ELR (cell line): ENCODE measurements at regions not wholly inside any gene's neighbourhood (a gene's known extent, or its start where the extent isn't known, plus 50 kb on each side); places are given as distances from the start of the nearest gene placed in this dataset.
A peak's percentile ranks its signal among the peaks of the same experiment; 100 is the strongest.

Experiments
- DNase-seq: peaks from one replicate; pipeline ENCODE4 v3.0.0-alpha.2; 2015; ENCODE audit warnings: low read depth

DNA sequence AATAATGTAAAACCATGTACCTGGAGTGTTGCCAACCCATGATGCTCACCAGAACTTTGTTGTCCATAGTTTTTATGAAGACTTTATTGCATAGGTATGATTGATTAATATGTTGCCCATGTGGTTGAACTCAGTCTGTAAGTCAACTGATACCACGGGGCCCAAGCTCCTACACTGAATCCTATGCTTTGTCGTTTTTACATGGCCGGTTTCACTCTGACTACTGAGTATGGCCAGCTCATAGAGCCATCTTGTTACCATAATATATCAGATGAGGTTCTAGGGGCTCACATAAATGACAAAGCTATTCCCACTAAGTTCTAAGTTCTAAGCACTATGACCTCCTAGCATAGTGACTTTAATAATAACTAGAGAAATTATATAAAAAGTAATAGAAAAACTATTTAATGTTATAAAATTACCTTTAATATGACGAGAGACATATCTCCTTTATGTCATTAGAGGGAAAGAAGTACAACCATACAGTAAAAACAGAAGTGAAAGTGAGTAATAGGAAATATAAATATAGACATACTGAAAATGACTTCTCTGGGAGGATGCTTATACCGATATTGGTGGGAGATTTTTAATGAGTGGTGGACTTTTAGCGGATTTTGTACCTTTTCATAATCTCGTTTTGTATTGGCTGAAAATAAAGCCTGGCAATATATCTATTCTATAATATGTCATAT is 983.4 kb upstream of the PRMT6 start:
- no peak for DNase-seq

DNA sequence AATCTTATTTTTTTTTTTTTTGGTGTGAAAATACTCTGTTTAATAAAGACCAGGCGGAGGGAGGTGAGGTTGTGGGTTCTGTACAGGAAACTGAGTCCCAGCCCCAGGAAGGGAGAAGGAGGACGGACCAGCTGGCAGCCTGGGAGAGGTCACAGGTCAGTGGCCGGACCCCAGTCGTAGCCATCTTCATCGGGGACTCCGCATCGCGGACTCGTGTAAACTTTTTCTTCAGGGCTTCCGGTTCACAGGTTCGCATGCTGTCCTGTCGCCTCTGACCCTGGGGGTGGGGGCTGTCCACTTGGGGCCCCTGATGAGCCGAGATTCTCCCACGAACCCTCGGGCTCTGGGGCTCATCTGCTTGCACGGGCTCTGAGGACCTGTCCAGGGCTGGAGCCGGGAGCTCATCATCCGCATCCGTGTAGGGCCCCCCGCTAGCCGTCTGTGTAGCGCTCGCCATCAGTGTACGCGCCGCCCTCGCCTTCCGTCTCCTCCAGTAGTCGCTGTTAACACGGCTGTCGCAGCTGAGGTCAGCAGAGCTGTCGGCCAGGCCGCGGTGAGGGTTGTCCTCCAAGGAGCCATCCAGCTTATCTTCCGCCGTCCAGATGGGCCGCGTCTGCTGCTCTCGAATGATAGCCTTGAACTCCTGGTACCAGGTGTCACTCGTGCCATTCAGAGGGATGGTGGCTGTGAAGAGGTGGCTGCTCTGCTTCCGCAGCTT is 975.7 kb upstream of the PRMT6 start:
- no peak for DNase-seq

DNA sequence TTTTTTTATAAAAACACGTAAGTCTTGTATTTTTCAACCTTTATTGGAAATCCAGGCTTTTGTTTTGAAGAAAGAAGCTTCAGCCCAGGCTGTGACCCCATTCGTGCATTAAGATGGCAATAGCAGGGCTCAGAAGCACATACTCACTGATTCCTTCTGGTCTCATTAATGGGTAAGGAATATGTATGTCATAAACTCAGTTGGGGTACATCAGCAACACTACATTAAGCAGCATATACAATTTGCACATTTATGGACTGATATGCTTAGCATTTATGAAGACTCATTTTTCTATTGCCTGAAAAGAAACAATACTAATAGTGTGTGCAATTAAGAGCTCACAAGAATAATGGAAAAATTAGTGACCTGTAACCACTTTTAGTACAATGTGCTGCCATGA is 945.4 kb upstream of the PRMT6 start:
- no peak for DNase-seq

DNA sequence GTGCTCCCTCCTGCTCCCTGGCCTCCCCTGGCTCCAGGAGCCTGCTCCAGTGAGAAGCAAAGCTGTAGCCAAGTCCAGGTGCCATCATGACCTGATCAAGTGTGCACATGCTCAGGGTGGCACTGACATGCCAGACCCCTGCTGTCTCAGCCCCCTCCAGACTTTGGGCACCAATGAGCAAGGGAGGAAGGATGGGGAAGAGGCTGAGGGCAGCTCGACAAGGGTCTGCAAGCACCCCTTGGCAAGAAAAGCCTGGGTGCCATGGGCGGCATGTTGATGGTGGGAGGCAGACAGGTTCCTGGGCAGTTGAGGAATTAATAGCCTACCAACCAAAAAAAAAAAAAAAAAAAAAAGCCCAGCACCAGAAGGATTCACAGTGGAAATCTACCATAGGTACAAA is 942.6 kb upstream of the PRMT6 start:
- no peak for DNase-seq

DNA sequence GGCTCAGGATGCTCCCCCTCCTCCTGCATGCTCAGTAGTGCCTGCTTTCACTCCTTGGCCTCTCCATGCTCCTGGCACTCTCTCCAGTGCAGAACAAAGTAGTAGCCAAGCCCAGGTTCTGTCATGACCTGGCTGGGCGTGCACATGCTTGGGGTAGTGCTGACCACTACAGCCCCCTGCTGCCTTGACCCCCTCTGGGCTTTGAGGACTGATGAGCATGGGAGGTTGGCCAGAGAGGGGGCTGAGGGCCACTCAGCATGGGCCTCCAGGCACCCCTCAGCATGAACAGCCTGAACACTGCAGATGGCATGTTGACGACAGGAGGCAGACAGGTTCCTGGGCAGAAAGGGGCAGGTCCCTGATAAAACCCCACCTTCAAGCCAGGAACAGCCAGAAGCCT is 935.7 kb upstream of the PRMT6 start:
- DNase-seq = no peak

DNA sequence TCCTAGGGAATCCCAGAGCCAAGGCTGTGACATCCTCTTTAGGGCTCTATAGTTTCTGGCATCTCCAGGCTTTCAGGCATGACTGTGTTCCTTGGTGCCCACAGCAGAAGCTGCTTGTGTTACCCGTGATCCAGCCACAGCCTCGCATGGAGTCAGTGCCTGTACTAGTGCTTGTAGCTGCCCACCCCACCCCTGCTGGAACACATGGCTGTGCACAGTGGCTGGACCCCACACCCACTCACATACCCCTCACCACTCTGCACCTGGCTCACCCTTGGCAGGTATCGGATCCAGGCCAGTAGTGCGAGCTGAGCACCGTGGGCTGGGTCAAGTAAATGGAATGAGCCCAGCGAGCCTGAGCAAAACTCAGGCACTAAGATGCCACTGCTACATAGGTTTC is 934.7 kb upstream of the PRMT6 start:
- DNase-seq = no peak

DNA sequence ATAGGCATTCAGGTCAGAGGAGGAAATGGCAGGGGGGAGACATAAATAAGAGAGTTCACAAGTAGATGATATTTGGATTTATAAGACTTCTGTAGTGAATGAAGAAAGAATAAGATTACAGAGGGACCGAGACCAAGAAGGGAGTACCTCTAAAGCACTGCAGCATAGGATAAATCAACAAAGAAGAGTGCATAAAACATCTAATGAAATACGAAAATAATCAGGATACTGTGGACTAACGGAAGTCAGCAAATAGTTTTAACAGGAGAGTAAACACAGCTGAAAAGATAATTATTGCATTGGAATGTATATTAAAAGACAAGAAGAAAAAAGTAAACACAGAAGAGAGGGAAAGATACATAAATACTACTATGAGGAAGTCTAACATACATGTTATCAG is 921.9 kb upstream of the PRMT6 start:
- DNase-seq = no peak

DNA sequence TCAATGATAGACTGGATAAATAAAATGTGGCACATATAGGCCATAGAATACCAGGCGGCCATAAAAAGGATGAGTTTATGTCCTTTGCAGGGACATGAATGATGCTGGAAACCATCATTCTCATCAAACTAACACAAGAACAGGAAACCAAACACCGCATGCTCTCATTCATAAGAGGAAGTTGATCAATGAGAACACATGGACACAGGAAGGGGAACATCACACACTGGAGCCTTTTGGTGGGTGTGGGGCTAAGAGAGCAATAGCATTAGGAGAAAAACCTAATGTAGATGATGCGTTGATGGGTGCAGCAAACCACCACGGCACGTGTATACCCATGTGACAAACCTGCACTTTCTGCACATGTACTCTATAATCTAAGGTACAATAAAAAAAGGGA is 883.4 kb upstream of the PRMT6 start:
- DNase-seq = no peak

DNA sequence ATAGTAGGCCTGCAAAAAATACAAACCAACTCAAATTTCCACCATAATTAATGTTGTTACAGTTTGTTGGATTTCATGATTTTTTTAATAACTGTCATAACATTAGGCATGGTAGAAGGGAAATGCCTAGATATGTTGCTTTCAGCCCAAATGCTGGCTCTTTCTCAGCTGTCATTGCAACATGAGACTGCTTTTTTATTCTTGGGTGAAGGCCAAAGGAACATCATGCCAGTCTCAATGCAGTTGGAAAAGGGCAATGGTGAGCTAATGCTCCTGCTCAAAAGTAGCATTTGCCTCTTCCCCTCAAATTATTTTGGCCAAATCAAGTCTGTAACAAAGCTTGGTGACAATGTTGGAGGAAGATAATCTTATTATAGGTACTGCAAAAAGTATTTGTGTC is 877.7 kb upstream of the PRMT6 start:
- no peak for DNase-seq

DNA sequence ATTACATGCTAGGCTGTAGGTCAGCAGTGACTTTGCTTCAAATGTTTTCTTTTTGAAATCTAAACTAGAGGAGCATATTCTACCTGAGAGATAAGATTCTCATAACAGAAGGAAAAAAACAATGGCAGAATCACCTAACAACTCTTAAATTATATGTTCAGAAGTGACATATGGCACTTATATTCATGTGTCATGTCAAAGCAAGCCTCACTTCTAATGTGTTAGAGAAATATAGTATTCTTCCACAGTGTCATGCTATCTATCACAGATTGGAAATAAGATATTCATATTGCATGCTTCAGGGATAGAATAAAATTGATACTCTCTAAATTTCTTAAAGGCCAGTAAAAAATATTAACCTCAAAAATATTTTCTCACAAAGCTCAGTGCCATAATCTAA is 874.6 kb upstream of the PRMT6 start:
- no peak for DNase-seq

DNA sequence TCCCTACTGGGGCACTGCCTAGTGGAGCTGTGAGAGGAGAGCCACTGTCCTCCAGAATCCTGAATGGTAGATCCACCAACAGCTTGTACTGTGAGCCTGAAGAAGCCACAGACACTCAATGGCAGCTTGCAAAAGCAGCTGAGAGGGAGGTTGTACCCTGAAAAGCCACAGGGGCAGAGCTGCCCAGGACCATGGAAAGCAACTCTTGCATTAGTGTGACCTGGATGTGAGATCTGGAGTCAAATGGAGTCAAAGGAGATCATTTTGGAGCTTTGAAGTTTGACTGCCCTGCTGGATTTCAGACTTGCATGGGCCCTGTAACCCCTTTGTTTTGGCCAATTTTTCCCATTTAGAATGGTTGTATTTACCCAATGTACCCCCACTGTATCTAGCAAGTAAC is 871.4 kb upstream of the PRMT6 start:
- no peak for DNase-seq

DNA sequence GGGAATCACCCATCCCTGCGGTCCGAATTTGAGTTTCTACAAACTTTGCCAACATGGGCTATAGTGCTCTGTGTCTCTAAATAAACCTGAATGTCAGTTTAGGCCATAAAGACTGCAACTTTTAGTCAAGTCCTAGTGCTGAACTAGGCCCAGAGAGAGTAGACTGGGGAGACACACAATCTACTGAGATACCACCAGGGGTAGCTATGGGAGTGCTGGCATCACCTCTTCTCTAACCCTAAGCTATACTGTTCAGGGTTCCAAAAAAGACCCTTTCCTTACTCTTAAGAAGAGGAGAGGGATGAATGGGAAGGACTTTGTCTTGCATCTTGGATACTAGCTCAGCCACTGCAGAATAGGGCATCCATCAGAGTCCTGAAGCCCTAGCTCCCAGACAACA is 866.7 kb upstream of the PRMT6 start:
- no peak for DNase-seq

DNA sequence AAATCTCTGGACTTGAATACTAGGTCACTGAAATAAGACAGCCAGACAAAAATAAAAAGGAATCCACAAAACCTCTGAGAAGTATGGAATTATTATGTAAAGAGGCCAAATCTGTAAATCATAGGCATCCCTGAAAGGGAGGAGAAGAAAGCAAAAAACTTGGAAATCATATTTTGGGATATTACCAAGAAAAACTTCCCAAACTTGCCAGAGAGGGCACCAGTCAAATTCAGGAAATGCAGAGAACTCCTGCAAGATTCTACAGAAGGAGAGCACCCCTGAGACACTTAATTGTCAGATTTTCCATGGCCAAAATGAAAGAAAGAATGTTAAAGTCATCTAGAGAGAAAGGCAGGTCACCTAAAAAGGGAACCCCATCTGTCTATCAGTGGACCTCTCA is 862.3 kb upstream of the PRMT6 start:
- DNase-seq = no peak

DNA sequence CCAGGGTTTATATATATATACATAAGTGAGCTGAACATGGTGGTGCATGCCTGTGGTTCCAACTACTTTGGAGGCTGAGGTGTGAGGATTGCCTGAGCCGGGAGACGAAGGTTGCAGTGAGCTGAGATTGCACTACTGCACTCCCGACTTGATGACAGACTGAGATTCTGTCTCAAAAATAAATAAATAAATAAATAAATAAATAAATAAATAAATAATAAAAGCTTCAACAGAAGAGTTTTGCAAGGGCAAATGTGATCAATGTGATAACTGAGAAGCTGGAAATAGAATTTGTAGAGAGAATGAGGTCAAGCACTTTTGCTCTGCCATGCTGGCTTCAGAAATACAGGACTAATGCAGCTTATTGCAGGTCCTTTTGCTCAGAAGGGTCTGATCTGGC is 855.8 kb upstream of the PRMT6 start:
- DNase-seq = no peak

DNA sequence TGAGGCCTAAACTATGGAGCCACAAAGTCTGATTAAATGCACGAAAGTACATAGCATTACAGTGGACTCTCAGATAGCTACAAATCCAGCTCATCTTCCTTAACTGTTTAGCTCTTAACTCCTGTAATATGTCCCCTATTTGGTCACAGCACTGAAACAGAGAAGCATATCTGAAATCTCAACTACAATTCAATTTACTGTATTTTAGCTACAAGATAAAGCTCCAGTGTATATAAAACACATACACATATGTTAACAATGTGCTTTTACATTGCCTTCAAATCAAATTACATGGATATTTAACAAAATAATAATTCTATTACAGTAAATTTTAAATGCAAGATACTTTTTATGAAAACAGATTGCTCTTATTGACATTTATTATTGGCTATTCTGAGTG is 849.3 kb upstream of the PRMT6 start:
- no peak for DNase-seq

DNA sequence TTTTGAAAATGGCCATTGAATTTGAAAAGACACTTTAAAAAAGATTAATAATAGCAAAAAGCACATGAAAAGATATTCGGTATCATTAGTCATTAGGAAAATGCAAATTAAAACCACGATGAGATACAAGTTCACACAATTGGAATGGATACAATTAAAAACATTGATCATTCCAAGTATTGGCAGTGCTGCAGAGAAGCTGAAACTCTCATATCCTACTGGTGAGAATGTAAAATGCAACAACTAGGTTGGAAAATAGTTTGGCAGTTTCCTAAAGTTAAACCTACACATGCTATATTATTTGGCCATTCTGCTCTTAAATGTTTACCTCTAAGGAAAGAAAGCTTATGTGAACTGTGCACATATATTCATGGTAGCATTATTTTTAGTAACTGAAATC is 838.7 kb upstream of the PRMT6 start:
- DNase-seq = no peak

DNA sequence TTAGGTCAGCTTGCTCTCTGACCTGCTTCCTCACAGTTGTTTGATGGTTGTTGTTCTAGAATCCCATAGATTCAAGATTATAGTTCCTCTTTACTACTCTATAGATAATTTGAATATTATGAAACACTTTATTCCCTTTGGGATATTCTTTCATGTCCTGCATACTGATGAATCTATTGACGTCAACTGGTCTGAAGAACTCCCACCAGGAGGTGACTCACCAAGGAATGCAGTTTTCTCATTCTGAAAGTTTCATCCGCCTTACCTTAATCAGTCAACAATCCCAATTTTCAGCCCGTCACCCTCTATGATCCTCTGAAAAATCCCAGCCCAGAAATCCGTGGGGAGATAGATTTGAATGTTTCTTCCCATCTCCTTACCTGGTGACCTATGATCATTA is 834.1 kb upstream of the PRMT6 start:
- peak; percentile 77 for DNase-seq

DNA sequence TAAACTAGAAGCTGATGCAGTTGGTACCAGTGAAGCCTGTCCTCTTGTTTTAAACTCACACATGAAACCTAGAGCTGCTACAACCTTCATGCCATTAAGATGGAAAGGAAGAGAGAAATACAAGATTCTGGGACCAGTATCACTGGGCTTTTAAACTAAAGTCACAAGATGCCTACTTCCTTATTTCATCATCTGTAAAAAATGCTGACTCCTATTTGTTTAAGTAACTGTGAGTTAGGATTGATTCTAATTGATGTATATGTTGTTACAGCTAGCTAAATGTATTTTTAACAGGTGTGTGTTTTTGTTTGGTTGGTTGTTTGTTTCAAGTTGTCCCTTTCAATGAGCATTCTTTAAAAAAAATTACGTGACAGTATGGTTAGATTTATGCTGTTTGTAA is 833.3 kb upstream of the PRMT6 start:
- peak; percentile 21 for DNase-seq

DNA sequence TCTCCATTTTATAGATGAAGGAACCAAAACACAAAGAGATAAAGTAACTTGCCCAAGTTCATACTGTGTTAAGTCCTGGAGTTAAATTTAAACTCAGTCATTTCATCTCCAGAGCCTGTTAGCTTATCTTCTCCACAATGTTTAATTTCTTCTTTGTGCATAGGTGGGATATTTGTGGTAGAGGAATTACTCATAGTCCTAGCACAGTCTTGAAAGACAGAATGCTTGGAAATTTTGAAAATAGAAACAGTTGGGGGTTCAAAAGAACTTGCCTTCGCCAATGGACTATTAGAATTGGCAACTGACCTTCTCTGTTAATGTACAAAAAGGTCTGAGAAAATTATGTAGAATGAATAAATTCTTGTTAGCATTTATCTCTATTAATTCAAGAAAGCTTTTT is 832.0 kb upstream of the PRMT6 start:
- DNase-seq = peak; percentile 22

DNA sequence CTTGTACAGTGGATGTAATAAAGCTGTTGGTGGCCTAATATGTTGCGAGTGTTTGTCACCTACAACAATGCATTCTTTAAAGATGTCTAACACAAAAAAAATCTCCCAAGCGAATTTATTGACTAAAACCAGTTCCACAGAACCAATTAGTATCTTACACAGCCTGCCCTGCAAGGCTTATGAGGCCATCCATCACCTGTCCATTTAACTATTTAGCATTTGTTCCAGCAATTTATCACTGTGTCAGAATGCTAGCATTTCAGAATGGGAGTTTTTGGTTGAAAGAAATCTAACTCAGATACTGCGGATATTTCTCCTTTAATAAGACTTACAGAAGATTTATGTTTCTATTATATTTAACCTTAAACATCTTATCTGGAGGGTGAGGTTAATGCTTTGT is 831.1 kb upstream of the PRMT6 start:
- DNase-seq = no peak

DNA sequence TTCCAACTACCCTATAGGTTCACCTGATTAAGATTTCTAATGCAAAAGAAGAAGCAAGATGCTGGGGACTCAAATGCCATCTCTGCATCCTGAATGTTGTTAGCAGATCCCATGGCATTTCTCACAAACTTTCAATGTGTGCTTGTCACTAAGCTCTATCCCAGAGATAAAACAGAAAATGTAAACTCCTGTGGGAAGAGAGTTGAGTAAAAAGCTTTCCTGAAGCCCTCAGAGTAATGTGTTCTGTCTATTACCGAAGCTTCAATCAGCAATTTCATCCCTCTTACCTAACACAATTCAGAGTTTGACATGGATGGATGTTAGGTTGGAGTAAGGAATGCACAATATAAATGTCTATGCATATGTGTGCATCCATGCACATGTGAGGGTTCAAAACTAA is 829.9 kb upstream of the PRMT6 start:
- DNase-seq = no peak

DNA sequence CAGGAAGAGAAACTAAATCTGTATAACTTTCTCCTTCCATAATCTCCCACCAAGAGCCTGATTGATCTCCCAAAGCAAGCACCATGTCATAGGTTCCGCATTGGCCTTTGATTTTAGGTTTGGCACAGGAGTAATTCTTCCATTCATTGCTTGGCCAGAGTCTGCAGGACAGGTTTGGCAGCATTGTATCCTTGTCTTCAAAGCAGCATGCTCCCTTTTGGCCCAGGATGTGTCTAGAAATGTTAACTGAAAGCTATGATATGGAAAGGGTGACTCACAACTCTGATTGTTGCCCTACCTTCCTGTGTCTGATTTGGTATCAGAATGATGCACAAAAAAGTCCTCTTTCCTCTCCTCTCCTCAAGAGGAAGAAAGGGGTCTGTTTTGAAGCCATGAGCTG is 824.3 kb upstream of the PRMT6 start:
- DNase-seq = no peak

DNA sequence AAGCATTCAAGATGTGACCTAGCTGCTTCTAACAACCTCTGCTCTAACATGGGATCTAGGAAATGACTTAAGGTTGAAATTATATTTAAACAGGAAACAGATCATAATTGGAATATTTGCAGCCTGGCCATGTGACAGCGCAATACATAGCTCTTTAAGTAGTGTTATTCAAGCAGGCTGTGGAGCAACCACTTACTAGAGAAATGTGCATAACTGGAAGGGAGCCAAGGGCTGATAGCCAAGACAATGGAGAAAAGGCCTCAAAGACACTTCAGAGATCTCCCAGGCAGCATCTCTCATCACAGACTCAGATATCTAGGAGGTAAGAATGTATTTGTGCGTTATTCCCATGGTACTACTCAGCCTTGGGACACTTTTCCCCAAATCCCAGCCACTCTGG is 823.0 kb upstream of the PRMT6 start:
- DNase-seq = no peak

DNA sequence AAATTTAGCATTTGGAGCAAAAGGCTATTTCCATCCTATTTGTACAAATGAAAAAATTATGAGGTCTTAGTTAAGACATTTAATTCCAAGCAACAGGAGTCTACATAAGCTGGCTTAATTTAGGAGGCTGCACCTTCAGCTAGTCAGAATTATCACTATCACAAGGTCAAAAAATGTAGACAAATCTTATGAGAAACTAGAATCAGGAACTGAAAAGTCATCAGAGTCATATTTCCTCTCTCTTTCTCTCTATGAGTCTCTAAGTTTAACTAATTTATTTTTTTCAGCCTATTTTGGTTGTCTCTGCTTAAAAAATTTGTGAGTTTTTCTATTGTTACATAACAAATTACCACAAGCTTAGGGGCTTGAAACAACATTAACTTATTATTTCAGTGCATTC is 807.1 kb upstream of the PRMT6 start:
- no peak for DNase-seq
